Esophagus (tissue), 2 donors: ENCODE measurements at regions not wholly inside any gene's neighbourhood (a gene's known extent, or its start where the extent isn't known, plus 50 kb on each side); places are given as distances from the start of the nearest gene placed in this dataset.
"Not testable (repeated sequence)": the region's sequence is repeated elsewhere in the genome, so short reads cannot be mapped to it uniquely, and the experiment has no call there.

Experiments used
- H3K27ac ChIP-seq, 2 donors: one replicate each; pipeline ENCODE4 v1.5.1; 2013; ENCODE audit warnings: low read depth in 2 of 2, mild to moderate bottlenecking in 2 of 2, inconsistent platforms in 1 of 2, low read length in 1 of 2, moderate library complexity in 1 of 2
- H3K27me3 ChIP-seq, 2 donors: one replicate each; pipeline ENCODE4 v1.6.1; 2013; ENCODE audit warnings: low read length in 2 of 2, control low read depth in 1 of 2, mild to moderate bottlenecking in 1 of 2; ENCODE audit not compliant: insufficient read depth in 2 of 2, control insufficient read depth in 1 of 2
- H3K36me3 ChIP-seq, 2 donors: one replicate each; pipeline ENCODE4 v1.6.1; 2013; ENCODE audit warnings: low read length in 1 of 2; ENCODE audit not compliant: control insufficient read depth in 2 of 2, insufficient read depth in 2 of 2
- H3K4me1 ChIP-seq, 2 donors: one replicate each; pipeline ENCODE4 v1.6.1; 2013; ENCODE audit warnings: low read length in 1 of 2; ENCODE audit not compliant: control insufficient read depth in 2 of 2, insufficient read depth in 2 of 2
- H3K4me3 ChIP-seq, 2 donors: one replicate each; pipeline ENCODE4 v1.5.1; 2013; ENCODE audit warnings: low read length in 2 of 2, mild to moderate bottlenecking in 2 of 2, low read depth in 1 of 2, moderate library complexity in 1 of 2
- H3K9me3 ChIP-seq, 2 donors: one replicate each; pipeline ENCODE4 v1.6.1; 2013; ENCODE audit warnings: mild to moderate bottlenecking in 2 of 2, low read depth in 1 of 2, low read length in 1 of 2, moderate library complexity in 1 of 2; ENCODE audit not compliant: control insufficient read depth in 2 of 2, insufficient read depth in 1 of 2
- WGBS, 2 donors: extraction: QIAGEN DNeasy Blood & Tissue Kit; methylation state at CpG; one replicate each; pipeline ENCODE4 v1.1.7; 2013; 5-methylcytosine and 5-hydroxymethylcytosine counted together
- donor health status: healthy with polysubstance abuse.
- donor health status: Bipolar disorder and iron deficiency.

DNA sequence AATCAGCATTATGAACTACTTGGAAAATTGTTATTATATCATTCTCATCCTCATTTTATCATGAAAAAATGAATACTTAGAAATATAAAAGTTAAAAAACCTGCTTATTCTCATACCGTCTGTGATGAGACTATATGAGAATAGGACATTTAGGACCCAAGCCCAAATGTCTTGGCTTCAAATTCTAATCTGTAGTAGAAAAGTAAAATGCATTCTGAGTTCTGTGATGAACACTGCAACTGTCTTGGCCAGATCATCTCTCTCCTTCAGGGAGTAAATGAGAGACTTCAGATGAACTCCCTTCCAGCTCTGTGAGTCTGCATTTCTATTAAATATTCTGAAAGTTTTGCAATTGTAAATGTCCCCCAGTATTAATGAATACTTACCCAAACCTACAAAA lies 940.7 kb upstream of the KLHL29 start:
- Histone ChIP-seq H3K27me3 (no peaks in the 10 kb centered on the region), H3K27ac (no peak overlapping the region), H3K36me3 (no peaks in the 10 kb centered on the region), H3K4me3 (no peak overlapping the region), H3K4me1 (no peaks in the 10 kb centered on the region), H3K9me3 (no peaks in the 10 kb centered on the region)
- 78 to 92% methylated on average over 1 of the region's 1 CpG for WGBS, 2 donors

DNA sequence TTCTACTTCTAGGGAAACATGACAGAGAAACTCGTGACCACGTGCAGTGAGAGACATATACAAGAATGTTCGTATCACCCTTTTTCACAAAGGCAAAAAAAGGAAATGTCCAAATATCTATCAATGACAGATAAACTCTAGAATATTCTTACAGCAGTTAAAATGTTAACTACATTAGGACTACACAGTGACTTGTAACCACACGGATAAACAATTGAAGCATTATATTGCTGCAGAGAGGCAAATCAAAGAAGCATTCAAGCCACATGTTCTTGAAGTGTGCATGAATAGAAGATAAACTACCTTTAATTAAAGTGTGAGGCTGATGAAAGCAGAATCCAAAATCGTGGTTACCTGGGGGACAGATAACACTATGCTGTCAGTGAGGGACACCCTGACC lies 935.3 kb upstream of the KLHL29 start:
- no peaks in the 10 kb centered on the region for H3K9me3 ChIP-seq
- WGBS, 2 donors: 46 to 51% methylated on average over 5 of the region's 5 CpGs
- H3K4me3 ChIP-seq: no peak overlapping the region
- H3K27me3 ChIP-seq: no peaks in the 10 kb centered on the region
- no peaks in the 10 kb centered on the region for H3K4me1 ChIP-seq
- no peaks in the 10 kb centered on the region for H3K36me3 ChIP-seq
- H3K27ac ChIP-seq: no peak overlapping the region

DNA sequence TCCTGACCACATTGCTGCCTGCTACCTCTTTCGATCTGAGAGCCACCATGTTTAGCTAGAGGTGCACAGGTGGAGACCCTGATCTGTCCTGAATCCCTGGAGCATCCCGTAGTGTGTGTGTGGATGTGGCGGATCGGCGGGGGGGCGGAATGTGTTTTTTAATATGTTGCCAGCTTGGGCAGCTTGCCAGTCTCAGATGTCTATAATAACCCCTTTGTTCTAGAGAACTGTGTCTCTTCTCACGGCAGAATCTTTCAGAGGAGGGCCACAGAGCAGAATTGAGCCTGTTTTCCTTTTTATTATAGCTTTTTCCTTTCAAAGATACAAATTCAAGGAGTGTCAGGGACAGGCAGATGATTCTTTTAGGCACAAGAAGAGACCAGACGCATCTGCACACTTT lies 934.1 kb upstream of the KLHL29 start:
- no peaks in the 10 kb centered on the region for H3K27me3 ChIP-seq
- 62 to 72% methylated on average over 8 of the region's 8 CpGs for WGBS, 2 donors
- H3K9me3 ChIP-seq: no peaks in the 10 kb centered on the region
- H3K4me3 ChIP-seq: no peak overlapping the region
- H3K4me1 ChIP-seq: no peaks in the 10 kb centered on the region
- H3K27ac ChIP-seq: no peak overlapping the region
- H3K36me3 ChIP-seq: no peaks in the 10 kb centered on the region

- Histone ChIP-seq H3K4me1 (no peaks in the 10 kb centered on the region), H3K36me3 (no peaks in the 10 kb centered on the region), H3K27me3 (no peaks in the 10 kb centered on the region), H3K9me3 (no peaks in the 10 kb centered on the region), H3K27ac (no peak overlapping the region), H3K4me3 (no peak overlapping the region)
- WGBS, 2 donors: 57 to 59% methylated on average over 2 of the region's 2 CpGs
These were observed 930.0 kb upstream of the KLHL29 start for GRCh38 chr2:22454826-22455485.

- Histone ChIP-seq H3K4me3 (no peak overlapping the region), H3K27me3 (no peaks in the 10 kb centered on the region)
- WGBS, 2 donors: 39 to 49% methylated on average over 1 of the region's 1 CpG
These were observed 926.5 kb upstream of the KLHL29 start for GRCh38 chr2:22458440-22458839.

DNA sequence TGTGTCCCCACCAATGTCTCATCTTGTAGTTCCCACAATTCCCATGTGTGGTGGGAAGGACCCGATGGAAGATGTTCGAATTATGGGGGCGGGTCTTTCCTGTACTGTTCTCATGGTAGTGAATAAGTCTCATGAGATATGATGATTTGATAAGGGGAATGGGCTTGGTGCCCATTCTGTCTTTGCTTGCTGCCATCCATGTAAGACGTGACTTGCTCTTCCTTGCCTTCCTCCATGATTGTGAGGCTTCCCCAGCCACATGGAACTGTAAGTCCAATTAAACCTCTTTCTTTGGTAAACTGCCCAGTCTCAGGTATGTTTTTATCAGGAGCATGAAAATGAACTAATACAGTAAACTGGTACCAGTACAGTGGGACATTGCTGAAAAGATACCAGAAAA lies 909.9 kb upstream of the KLHL29 start:
- WGBS, 2 donors: 84 to 86% methylated on average over 4 of the region's 4 CpGs
- H3K9me3 ChIP-seq, H3K36me3 ChIP-seq, H3K4me3 ChIP-seq, H3K27ac ChIP-seq, H3K27me3 ChIP-seq, H3K4me1 ChIP-seq: not testable (repeated sequence)

More at GRCh38 chr2:22458440-22458839, 926.5 kb upstream of the KLHL29 start:
- Histone ChIP-seq H3K36me3 (no peaks in the 10 kb centered on the region), H3K9me3 (no peaks in the 10 kb centered on the region), H3K4me1 (no peaks in the 10 kb centered on the region), H3K27ac (no peak overlapping the region)

DNA sequence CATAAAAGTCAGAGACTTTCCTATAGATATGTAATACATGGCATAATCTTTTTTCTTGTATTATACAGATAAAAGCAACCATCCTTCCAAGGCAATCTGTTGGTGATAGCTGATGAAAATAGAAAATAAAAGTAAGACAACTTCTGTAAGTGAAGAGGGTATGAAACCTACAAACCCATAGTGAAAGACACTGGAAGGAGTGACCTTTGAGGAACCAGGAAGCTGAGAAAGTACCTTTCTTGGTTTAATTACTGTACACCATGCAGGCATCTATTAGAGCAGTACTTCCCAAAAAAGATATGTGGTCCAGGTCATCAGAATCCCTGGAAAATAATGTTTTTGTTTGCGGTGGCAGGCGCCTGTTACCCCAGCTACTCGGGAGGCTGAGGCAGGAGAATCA lies 906.6 kb upstream of the KLHL29 start:
- H3K4me3 ChIP-seq: no peak overlapping the region
- H3K9me3 ChIP-seq: peaks cover 0 to 3% of the 10 kb centered on the region in 2 donors
- H3K27me3 ChIP-seq: no peaks in the 10 kb centered on the region
- no peaks in the 10 kb centered on the region for H3K36me3 ChIP-seq
- 86 to 90% methylated on average over 3 of the region's 3 CpGs for WGBS, 2 donors
- H3K4me1 ChIP-seq: no peaks in the 10 kb centered on the region
- no peak overlapping the region for H3K27ac ChIP-seq

- Histone ChIP-seq H3K27ac (no peak overlapping the region), H3K36me3 (no peaks in the 10 kb centered on the region), H3K9me3 (no peaks in the 10 kb centered on the region), H3K27me3 (no peaks in the 10 kb centered on the region), H3K4me1 (no peaks in the 10 kb centered on the region), H3K4me3 (no peak overlapping the region)
- 65 to 77% methylated on average over 6 of the region's 6 CpGs for WGBS, 2 donors
These were observed 903.3 kb upstream of the KLHL29 start for GRCh38 chr2:22481486-22482259.

- H3K27me3 ChIP-seq: no peaks in the 10 kb centered on the region
- H3K4me3 ChIP-seq: no peak overlapping the region
- H3K27ac ChIP-seq: no peak overlapping the region
- H3K4me1 ChIP-seq: no peaks in the 10 kb centered on the region
- WGBS, 2 donors: 70 to 71% methylated on average over 2 of the region's 2 CpGs
- no peaks in the 10 kb centered on the region for H3K36me3 ChIP-seq
- H3K9me3 ChIP-seq: no peaks in the 10 kb centered on the region
These were observed 901.9 kb upstream of the KLHL29 start for GRCh38 chr2:22483036-22483435.

DNA sequence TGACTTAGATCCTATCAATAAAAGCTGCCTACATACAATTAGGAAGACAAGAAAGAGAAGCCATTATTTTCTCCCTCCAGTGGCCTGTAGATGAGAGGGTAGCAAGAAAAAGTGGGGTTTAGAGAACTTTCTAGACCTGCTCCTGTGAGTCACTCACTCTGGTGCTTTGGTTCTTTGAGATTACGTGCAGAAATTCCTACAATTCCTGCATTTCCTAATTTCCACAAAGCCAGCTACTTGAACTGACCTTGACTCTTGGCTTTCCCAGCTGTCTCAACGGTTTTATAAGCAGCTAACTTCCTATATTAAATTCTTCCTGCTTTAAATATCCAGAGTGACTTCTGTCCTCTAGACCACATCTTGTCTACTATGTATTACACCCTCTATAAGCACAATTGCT lies 899.5 kb upstream of the KLHL29 start:
- Histone ChIP-seq H3K4me1 (no peaks in the 10 kb centered on the region), H3K27me3 (no peaks in the 10 kb centered on the region), H3K9me3 (no peaks in the 10 kb centered on the region), H3K27ac (no peak overlapping the region), H3K4me3 (no peak overlapping the region), H3K36me3 (no peaks in the 10 kb centered on the region)
- 29 to 35% methylated on average over 2 of the region's 2 CpGs for WGBS, 2 donors
